SK-N-SH (cell line): ENCODE measurements at regions not wholly inside any gene's neighbourhood (a gene's known extent, or its start where the extent isn't known, plus 50 kb on each side); places are given as distances from the start of the nearest gene placed in this dataset.
"Not testable (repeated sequence)": the region's sequence is repeated elsewhere in the genome, so short reads cannot be mapped to it uniquely, and the experiment has no call there.

Source experiments
- CTCF ChIA-PET: fragments of 300-600, 350-600 bp; formaldehyde crosslinking; extraction: SDS; loops from one replicate; lab custom pipeline; 2021; lab: Yijun Ruan, JAX
- POLR2A ChIA-PET: fragments of 350-600 bp; sonication (Branson Sonifier 250); formaldehyde crosslinking; extraction: SDS; loops from one replicate; lab custom pipeline; 2020; ENCODE audit warnings: antibody characterized with exemption, inconsistent platforms; lab: Yijun Ruan, JAX
- DNase-seq: peaks from one replicate; pipeline ENCODE4 v3.0.0; 2012
- H2AFZ ChIP-seq: fragments of 200-600 bp; sonication (generic); 2 replicates; pipeline ENCODE4 v1.8.1; 2016; ENCODE audit warnings: antibody characterized with exemption, mild to moderate bottlenecking, low read depth
- H3F3A ChIP-seq: fragments of 200-600 bp; sonication (generic); replicated peaks from 2 replicates; pipeline ENCODE3; 2016; ENCODE audit warnings: antibody characterized with exemption, mild to moderate bottlenecking; ENCODE audit not compliant: insufficient read depth
- H3K27ac ChIP-seq, 2 experiments: fragments of 200-500 bp in 1 of 2; fragments of 200-600 bp in 1 of 2; sonication (Bioruptor generic) in 1 of 2; sonication (generic), shearing (Covaris generic) in 1 of 2; 2 replicates each; pipeline versions ENCODE4 v1.5.1 to v1.6.1; 2014 to 2016; ENCODE audit warnings: low read depth in 2 of 2, inconsistent platforms in 1 of 2, low read length in 1 of 2, mild to moderate bottlenecking in 1 of 2, mixed read lengths in 1 of 2
- H3K27me3 ChIP-seq: fragments of 200-600 bp; sonication (generic), shearing (Covaris generic); 2 replicates; pipeline ENCODE4 v1.6.1; 2016; ENCODE audit warnings: mixed run types; ENCODE audit not compliant: insufficient read depth
- H3K36me3 ChIP-seq, 2 experiments: fragments of 200-500 bp in 1 of 2; fragments of 200-600 bp in 1 of 2; sonication (Bioruptor generic) in 1 of 2; sonication (generic) in 1 of 2; replicated peaks in 1 of 2; 2 replicates each; pipeline versions ENCODE3 to v1.5.1; 2014 to 2016; ENCODE audit warnings: low read length in 1 of 2, mild to moderate bottlenecking in 1 of 2; ENCODE audit not compliant: insufficient read depth in 2 of 2, control insufficient read depth in 1 of 2
- H3K4me1 ChIP-seq, 2 experiments: fragments of 200-500 bp in 1 of 2; fragments of 200-600 bp in 1 of 2; sonication (Bioruptor generic) in 1 of 2; sonication (generic), shearing (Covaris generic) in 1 of 2; 2 replicates each; pipeline versions ENCODE4 v1.5.1 to v1.6.1; 2014 to 2016; ENCODE audit warnings: low read depth in 1 of 2, low read length in 1 of 2, mixed run types in 1 of 2; ENCODE audit not compliant: insufficient read depth in 2 of 2, control insufficient read depth in 1 of 2
- H3K4me2 ChIP-seq: fragments of 200-600 bp; sonication (generic), shearing (Covaris generic); 2 replicates; pipeline ENCODE4 v1.6.1; 2017; ENCODE audit warnings: mixed run types
- H3K4me3 ChIP-seq, 2 experiments: fragments of 200-500 bp in 1 of 2; fragments of 200-600 bp in 1 of 2; sonication (Bioruptor generic) in 1 of 2; sonication (generic), shearing (Covaris generic) in 1 of 2; 2 replicates each; pipeline versions ENCODE4 v1.5.1 to v1.8.1; 2014 to 2016; ENCODE audit warnings: low read depth in 2 of 2, inconsistent platforms in 1 of 2, low read length in 1 of 2, mild to moderate bottlenecking in 1 of 2, mixed read lengths in 1 of 2, moderate library complexity in 1 of 2
- H3K79me2 ChIP-seq: fragments of 200-600 bp; sonication (generic); 2 replicates; pipeline ENCODE4 v1.8.1; 2017; ENCODE audit warnings: mild to moderate bottlenecking; ENCODE audit not compliant: insufficient read depth
- H3K9ac ChIP-seq: fragments of 200-600 bp; sonication (generic); 2 replicates; pipeline ENCODE4 v1.6.1; 2017; ENCODE audit warnings: mixed run types
- H3K9me2 ChIP-seq: fragments of 200-600 bp; sonication (generic); 2 replicates; pipeline ENCODE4 v1.6.1; 2017; ENCODE audit warnings: mixed run types
- H3K9me3 ChIP-seq: fragments of 200-600 bp; sonication (generic); 2 replicates; pipeline ENCODE4 v1.6.1; 2017; ENCODE audit warnings: mixed run types, mild to moderate bottlenecking, moderate library complexity
- H4K20me1 ChIP-seq: fragments of 200-600 bp; sonication (generic); 2 replicates; pipeline ENCODE4 v1.6.1; 2017; ENCODE audit warnings: mild to moderate bottlenecking, mixed run types; ENCODE audit not compliant: insufficient read depth
- CHD2 ChIP-seq: fragments of 150-350 bp; IDR thresholded peaks from 2 replicates; pipeline ENCODE4 v1.6.1; 2018; ENCODE audit warnings: low read length; ENCODE audit not compliant: partially characterized antibody
- ELF1 ChIP-seq: IDR thresholded peaks from 2 replicates; pipeline ENCODE4 v1.4.0; 2012
- EP300 ChIP-seq, 2 experiments: IDR thresholded peaks; 2 replicates each; pipeline versions ENCODE4 v1.4.0 to v1.6.1; 2012; ENCODE audit warnings: borderline replicate concordance in 1 of 2, low read depth in 1 of 2, low read length in 1 of 2
- EZH2phosphoT487 ChIP-seq: fragments of 200-600 bp; sonication (generic); IDR thresholded peaks from 2 replicates; pipeline ENCODE4 v1.6.1; 2017; ENCODE audit warnings: low read depth, mixed run types, mild to moderate bottlenecking, antibody characterized with exemption, moderate library complexity, borderline replicate concordance
- FOXM1 ChIP-seq: IDR thresholded peaks from 2 replicates; pipeline ENCODE4 v1.4.0; 2012; ENCODE audit warnings: low read depth, mild to moderate bottlenecking
- GATA2 ChIP-seq: sonication (generic); formaldehyde crosslinking; IDR thresholded peaks from 2 replicates; pipeline ENCODE4 v1.5.0; 2020; ENCODE audit warnings: mild to moderate bottlenecking, missing genetic modification reagents
- JUND ChIP-seq: IDR thresholded peaks from 2 replicates; pipeline ENCODE4 v1.4.0; 2012
- POLR2AphosphoS5 ChIP-seq: IDR thresholded peaks from 2 replicates; pipeline ENCODE4 v1.6.1; 2012; ENCODE audit warnings: low read depth, low read length
- RAD21 ChIP-seq: IDR thresholded peaks from 2 replicates; pipeline ENCODE4 v1.6.1; 2012; ENCODE audit warnings: mild to moderate bottlenecking, low read length
- RFX5 ChIP-seq: IDR thresholded peaks from 2 replicates; pipeline ENCODE4 v1.6.1; 2012; ENCODE audit warnings: mild to moderate bottlenecking, improper control_type of control experiment, low read length
- RXRA ChIP-seq: IDR thresholded peaks from 2 replicates; pipeline ENCODE4 v1.4.0; 2012; ENCODE audit warnings: low read depth, mild to moderate bottlenecking, borderline replicate concordance
- SIN3A ChIP-seq: IDR thresholded peaks from 2 replicates; pipeline ENCODE4 v1.6.1; 2012; ENCODE audit warnings: low read depth, mild to moderate bottlenecking, low read length, moderate library complexity, borderline replicate concordance
- TAF1 ChIP-seq: IDR thresholded peaks from 2 replicates; pipeline ENCODE4 v1.6.1; 2012; ENCODE audit warnings: low read depth, mild to moderate bottlenecking, low read length, moderate library complexity, borderline replicate concordance
- TEAD4 ChIP-seq: IDR thresholded peaks from 2 replicates; pipeline ENCODE4 v1.4.0; 2012; ENCODE audit warnings: mild to moderate bottlenecking, borderline replicate concordance; ENCODE audit not compliant: insufficient read depth
- YY1 ChIP-seq: IDR thresholded peaks from 2 replicates; pipeline ENCODE4 v1.4.0; 2012; ENCODE audit warnings: low read depth, mild to moderate bottlenecking
- WGBS: methylation state at CpG from one replicate; pipeline ENCODE4 v1.1.6; 2017; ENCODE audit warnings: low lambda C conversion rate; 5-methylcytosine and 5-hydroxymethylcytosine counted together
- TF ChIP-seq, protein P1 (sequence below): IDR thresholded peaks from 2 replicates; pipeline ENCODE4 v1.6.1; 2012; ENCODE audit warnings: mild to moderate bottlenecking, low read depth, low read length, moderate library complexity
- TF ChIP-seq, protein P2 (sequence below): IDR thresholded peaks from 2 replicates; pipeline ENCODE4; 2012

DNA sequence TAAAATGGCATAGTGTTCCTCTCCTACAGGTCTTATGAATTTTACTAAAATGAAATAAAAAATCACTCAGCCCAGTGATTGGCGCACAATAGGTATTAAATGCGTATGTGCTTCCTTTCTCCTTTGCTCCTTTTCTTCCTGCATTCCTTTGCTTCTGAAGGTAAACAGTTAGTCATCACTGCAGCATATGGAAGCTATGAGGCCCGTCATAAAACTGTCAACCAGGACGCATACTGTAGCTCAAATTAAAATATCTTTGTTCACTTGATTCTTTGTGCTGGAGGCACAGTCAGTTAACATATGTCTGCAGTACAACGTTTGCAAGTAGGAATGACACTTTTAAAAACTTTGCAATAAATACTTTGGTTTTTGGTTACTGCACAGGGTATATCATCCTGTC lies 374.7 kb downstream of the TCERG1L start:
- DNase-seq: no peak
- Histone ChIP-seq H3K4me2 (no peak overlapping the region), H3K4me3 (no peak overlapping the region), H3K79me2 (no peaks in the 10 kb centered on the region), H3K9me3 (no peaks in the 10 kb centered on the region), H2AFZ (no peak overlapping the region), H3K27me3 (no peaks in the 10 kb centered on the region), H3F3A (no peaks in the 10 kb centered on the region), H3K4me1 (no peaks in the 10 kb centered on the region), H4K20me1 (no peaks in the 10 kb centered on the region), H3K27ac (no peak overlapping the region), H3K36me3 (no peaks in the 10 kb centered on the region), H3K9me2 (no peaks in the 10 kb centered on the region), H3K9ac (no peak overlapping the region)
- WGBS: 37% methylated on average over 5 of the region's 5 CpGs
- TF ChIP-seq RXRA (no peak), TAF1 (no peak), SIN3A (no peak), ELF1 (no peak), EZH2phosphoT487 (no peak), EP300 (IDR thresholded peaks at IDR 0.05; ENCODE audit: borderline replicate concordance in 1 of 2, low read depth in 1 of 2, low read length in 1 of 2) (no peak), POLR2AphosphoS5 (no peak), RFX5 (no peak), YY1 (no peak), JUND (no peak), FOXM1 (no peak), GATA2 (CRISPR knock-in tag) (no peak), RAD21 (no peak), TEAD4 (no peak)
- TF ChIP-seq, protein P1, sequence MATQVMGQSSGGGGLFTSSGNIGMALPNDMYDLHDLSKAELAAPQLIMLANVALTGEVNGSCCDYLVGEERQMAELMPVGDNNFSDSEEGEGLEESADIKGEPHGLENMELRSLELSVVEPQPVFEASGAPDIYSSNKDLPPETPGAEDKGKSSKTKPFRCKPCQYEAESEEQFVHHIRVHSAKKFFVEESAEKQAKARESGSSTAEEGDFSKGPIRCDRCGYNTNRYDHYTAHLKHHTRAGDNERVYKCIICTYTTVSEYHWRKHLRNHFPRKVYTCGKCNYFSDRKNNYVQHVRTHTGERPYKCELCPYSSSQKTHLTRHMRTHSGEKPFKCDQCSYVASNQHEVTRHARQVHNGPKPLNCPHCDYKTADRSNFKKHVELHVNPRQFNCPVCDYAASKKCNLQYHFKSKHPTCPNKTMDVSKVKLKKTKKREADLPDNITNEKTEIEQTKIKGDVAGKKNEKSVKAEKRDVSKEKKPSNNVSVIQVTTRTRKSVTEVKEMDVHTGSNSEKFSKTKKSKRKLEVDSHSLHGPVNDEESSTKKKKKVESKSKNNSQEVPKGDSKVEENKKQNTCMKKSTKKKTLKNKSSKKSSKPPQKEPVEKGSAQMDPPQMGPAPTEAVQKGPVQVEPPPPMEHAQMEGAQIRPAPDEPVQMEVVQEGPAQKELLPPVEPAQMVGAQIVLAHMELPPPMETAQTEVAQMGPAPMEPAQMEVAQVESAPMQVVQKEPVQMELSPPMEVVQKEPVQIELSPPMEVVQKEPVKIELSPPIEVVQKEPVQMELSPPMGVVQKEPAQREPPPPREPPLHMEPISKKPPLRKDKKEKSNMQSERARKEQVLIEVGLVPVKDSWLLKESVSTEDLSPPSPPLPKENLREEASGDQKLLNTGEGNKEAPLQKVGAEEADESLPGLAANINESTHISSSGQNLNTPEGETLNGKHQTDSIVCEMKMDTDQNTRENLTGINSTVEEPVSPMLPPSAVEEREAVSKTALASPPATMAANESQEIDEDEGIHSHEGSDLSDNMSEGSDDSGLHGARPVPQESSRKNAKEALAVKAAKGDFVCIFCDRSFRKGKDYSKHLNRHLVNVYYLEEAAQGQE: no peak
- TF ChIP-seq, protein P2, sequence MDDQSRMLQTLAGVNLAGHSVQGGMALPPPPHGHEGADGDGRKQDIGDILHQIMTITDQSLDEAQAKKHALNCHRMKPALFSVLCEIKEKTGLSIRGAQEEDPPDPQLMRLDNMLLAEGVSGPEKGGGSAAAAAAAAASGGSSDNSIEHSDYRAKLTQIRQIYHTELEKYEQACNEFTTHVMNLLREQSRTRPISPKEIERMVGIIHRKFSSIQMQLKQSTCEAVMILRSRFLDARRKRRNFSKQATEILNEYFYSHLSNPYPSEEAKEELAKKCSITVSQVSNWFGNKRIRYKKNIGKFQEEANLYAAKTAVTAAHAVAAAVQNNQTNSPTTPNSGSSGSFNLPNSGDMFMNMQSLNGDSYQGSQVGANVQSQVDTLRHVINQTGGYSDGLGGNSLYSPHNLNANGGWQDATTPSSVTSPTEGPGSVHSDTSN: no peak
- CTCF ChIA-PET: no interaction called here
- POLR2A ChIA-PET: no interaction called here

DNA sequence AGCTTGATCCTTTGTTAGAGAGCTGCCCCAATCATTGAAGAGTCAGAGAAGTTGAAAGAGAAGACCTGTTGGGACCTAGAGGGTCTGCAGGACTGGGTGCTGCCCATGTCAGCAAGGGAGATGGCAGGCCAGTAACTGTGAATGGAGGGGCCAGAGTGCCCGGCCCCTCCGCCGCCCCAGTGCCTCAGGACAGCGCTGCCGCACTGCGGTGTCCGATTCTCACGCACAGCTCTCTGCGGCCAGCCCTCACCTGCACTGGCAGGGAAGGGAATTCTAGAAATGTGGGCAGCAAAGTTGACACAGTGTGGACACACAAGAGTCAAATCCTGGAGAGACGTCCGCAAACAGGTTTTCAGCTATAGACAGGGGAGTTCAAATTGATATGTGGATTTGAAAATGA lies 373.5 kb downstream of the TCERG1L start:
- Histone ChIP-seq H3K9me3 (no peaks in the 10 kb centered on the region), H3K27ac (no peak overlapping the region), H3K4me1 (no peaks in the 10 kb centered on the region), H4K20me1 (no peaks in the 10 kb centered on the region), H3K36me3 (no peaks in the 10 kb centered on the region), H3K4me3 (no peak overlapping the region), H3F3A (no peaks in the 10 kb centered on the region), H2AFZ (no peak overlapping the region), H3K9me2 (no peaks in the 10 kb centered on the region), H3K27me3 (no peaks in the 10 kb centered on the region), H3K9ac (no peak overlapping the region), H3K4me2 (no peak overlapping the region), H3K79me2 (no peaks in the 10 kb centered on the region)
- ChIA-PET POLR2A (no interaction called here), CTCF (no interaction called here)
- WGBS: 65% methylated on average over 6 of the region's 11 CpGs
- no peak for DNase-seq
- no peak for TF ChIP-seq CHD2

DNA sequence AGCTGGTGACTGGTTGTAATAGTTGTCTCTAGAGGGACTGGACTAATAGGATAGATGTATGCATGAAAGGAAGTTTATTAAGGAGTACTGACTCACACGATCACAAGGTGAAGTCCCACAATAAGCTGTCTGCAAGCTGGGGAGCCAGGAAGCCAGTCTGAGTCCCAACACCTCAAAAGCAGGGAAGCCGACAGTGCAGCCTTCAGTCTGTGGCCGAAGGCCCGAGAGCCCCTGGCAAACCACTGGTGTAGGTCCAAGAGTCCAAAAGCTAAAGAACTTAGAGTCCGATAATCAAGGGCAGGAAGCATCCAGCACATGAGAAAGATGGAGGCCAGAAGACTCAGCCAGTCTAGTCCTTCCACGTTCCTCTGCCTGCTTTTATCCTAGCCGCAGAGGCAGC lies 372.6 kb downstream of the TCERG1L start:
- POLR2A ChIA-PET, DNase-seq, H3K9me3 ChIP-seq: not testable (repeated sequence)

More for the DNA sequence above, 372.6 kb downstream of the TCERG1L start:
- H3K79me2 ChIP-seq, H3K9me2 ChIP-seq, H2AFZ ChIP-seq, H4K20me1 ChIP-seq, H3K9ac ChIP-seq, H3K27me3 ChIP-seq, H3K4me3 ChIP-seq, CTCF ChIA-PET, H3K36me3 ChIP-seq, H3K27ac ChIP-seq, H3K4me1 ChIP-seq, H3K4me2 ChIP-seq, H3F3A ChIP-seq: not testable (repeated sequence)
- 49% methylated on average over 7 of the region's 7 CpGs for WGBS
